ENCODE measurements at regions not wholly inside any gene's neighbourhood (a gene's known extent, or its start where the extent isn't known, plus 50 kb on each side); places are given as distances from the start of the nearest gene placed in this dataset.
"Not testable (repeated sequence)": the region's sequence is repeated elsewhere in the genome, so short reads cannot be mapped to it uniquely, and the experiment has no call there.

GRCh38 chr11:13782390-13783075 lies 114.1 kb downstream of the FAR1 start:
- Histone ChIP-seq H3K27me3 (ENCODE audit: low read depth) (peaks cover 3% of the 10 kb centered on the region; the same call in 1 of the 2 replicates), H3K9me3 (no peaks in the 10 kb centered on the region), H3K4me3 (no peak overlapping the region), H3K36me3 (replicated peaks) (no peaks in the 10 kb centered on the region), H3K4me1 (no peaks in the 10 kb centered on the region)
- in situ Hi-C loops (cut with MboI; ENCODE audit: low sequenced_read_pairs) = no loop called here
- no peak for DNase-seq (ENCODE audit: low spot score in 2 of 2)

GRCh38 chr11:13784441-13784840 lies 116.0 kb downstream of the FAR1 start:
- DNase-seq (ENCODE audit: low spot score in 2 of 2) = no peak
- no peak overlapping the region for H3K4me3 ChIP-seq
- in situ Hi-C loops (cut with MboI; ENCODE audit: low sequenced_read_pairs) = no loop called here
- H3K27me3 ChIP-seq (ENCODE audit: low read depth) = no peaks in the 10 kb centered on the region
- no peaks in the 10 kb centered on the region for H3K9me3 ChIP-seq
- H3K36me3 ChIP-seq (replicated peaks) = no peaks in the 10 kb centered on the region
- no peaks in the 10 kb centered on the region for H3K4me1 ChIP-seq

GRCh38 chr11:13784855-13785254 lies 116.4 kb downstream of the FAR1 start:
- Histone ChIP-seq H3K4me1 (no peaks in the 10 kb centered on the region), H3K27me3 (ENCODE audit: low read depth) (no peaks in the 10 kb centered on the region), H3K4me3 (no peak overlapping the region), H3K36me3 (replicated peaks) (no peaks in the 10 kb centered on the region), H3K9me3 (no peaks in the 10 kb centered on the region)
- in situ Hi-C loops (cut with MboI; ENCODE audit: low sequenced_read_pairs) = no loop called here
- no peak for DNase-seq (ENCODE audit: low spot score in 2 of 2)

- no peak overlapping the region for H3K4me3 ChIP-seq
- no peaks in the 10 kb centered on the region for H3K36me3 ChIP-seq (replicated peaks)
- no peaks in the 10 kb centered on the region for H3K27me3 ChIP-seq (ENCODE audit: low read depth)
- H3K9me3 ChIP-seq = no peaks in the 10 kb centered on the region
- DNase-seq (ENCODE audit: low spot score in 2 of 2) = no peak
- in situ Hi-C loops (cut with MboI; ENCODE audit: low sequenced_read_pairs) = no loop called here
- no peaks in the 10 kb centered on the region for H3K4me1 ChIP-seq
These were observed 118.2 kb downstream of the FAR1 start for GRCh38 chr11:13786688-13787087.

GRCh38 chr11:13797616-13798015 lies 129.1 kb downstream of the FAR1 start:
- in situ Hi-C loops (cut with MboI; ENCODE audit: low sequenced_read_pairs); H3K36me3 ChIP-seq (replicated peaks); H3K9me3 ChIP-seq; H3K4me3 ChIP-seq; H3K27me3 ChIP-seq (ENCODE audit: low read depth); H3K4me1 ChIP-seq; DNase-seq (ENCODE audit: low spot score in 2 of 2): not testable (repeated sequence)

GRCh38 chr11:13800901-13801300 lies 132.4 kb downstream of the FAR1 start:
- no peaks in the 10 kb centered on the region for H3K36me3 ChIP-seq (replicated peaks)
- no peaks in the 10 kb centered on the region for H3K4me1 ChIP-seq
- in situ Hi-C loops (cut with MboI; ENCODE audit: low sequenced_read_pairs) = no loop called here
- no peak for DNase-seq (ENCODE audit: low spot score in 2 of 2)
- H3K27me3 ChIP-seq (ENCODE audit: low read depth) = no peaks in the 10 kb centered on the region
- H3K9me3 ChIP-seq = no peaks in the 10 kb centered on the region
- no peak overlapping the region for H3K4me3 ChIP-seq

- H3K4me3 ChIP-seq = no peak overlapping the region
- H3K36me3 ChIP-seq (replicated peaks) = no peaks in the 10 kb centered on the region
- in situ Hi-C loops (cut with MboI; ENCODE audit: low sequenced_read_pairs) = no loop called here
- no peaks in the 10 kb centered on the region for H3K4me1 ChIP-seq
- no peaks in the 10 kb centered on the region for H3K27me3 ChIP-seq (ENCODE audit: low read depth)
- no peaks in the 10 kb centered on the region for H3K9me3 ChIP-seq
- no peak for DNase-seq (ENCODE audit: low spot score in 2 of 2)
These were observed 144.2 kb upstream of the SPON1 start for GRCh38 chr11:13818325-13818724.

- Histone ChIP-seq H3K9me3 (no peaks in the 10 kb centered on the region), H3K4me1 (no peaks in the 10 kb centered on the region), H3K4me3 (no peak overlapping the region), H3K27me3 (ENCODE audit: low read depth) (no peaks in the 10 kb centered on the region), H3K36me3 (replicated peaks) (no peaks in the 10 kb centered on the region)
- DNase-seq (ENCODE audit: low spot score in 2 of 2) = no peak
- in situ Hi-C loops (cut with MboI; ENCODE audit: low sequenced_read_pairs) = no loop called here
These were observed 135.8 kb upstream of the SPON1 start for GRCh38 chr11:13826505-13827278.

GRCh38 chr11:13831696-13832095 lies 130.8 kb upstream of the SPON1 start:
- H3K9me3 ChIP-seq = no peaks in the 10 kb centered on the region
- in situ Hi-C loops (cut with MboI; ENCODE audit: low sequenced_read_pairs) = no loop called here
- no peak for DNase-seq (ENCODE audit: low spot score in 2 of 2)
- no peaks in the 10 kb centered on the region for H3K4me1 ChIP-seq
- no peaks in the 10 kb centered on the region for H3K27me3 ChIP-seq (ENCODE audit: low read depth)
- no peak overlapping the region for H3K4me3 ChIP-seq
- H3K36me3 ChIP-seq (replicated peaks) = no peaks in the 10 kb centered on the region

GRCh38 chr11:13834463-13834862 lies 128.1 kb upstream of the SPON1 start:
- no peaks in the 10 kb centered on the region for H3K4me1 ChIP-seq
- no peaks in the 10 kb centered on the region for H3K9me3 ChIP-seq
- H3K27me3 ChIP-seq (ENCODE audit: low read depth) = no peaks in the 10 kb centered on the region
- H3K4me3 ChIP-seq = no peak overlapping the region
- in situ Hi-C loops (cut with MboI; ENCODE audit: low sequenced_read_pairs) = no loop called here
- DNase-seq (ENCODE audit: low spot score in 2 of 2) = peak in 1 of 2 experiments; percentile 51
- H3K36me3 ChIP-seq (replicated peaks) = no peaks in the 10 kb centered on the region

- Histone ChIP-seq H3K27me3 (ENCODE audit: low read depth) (no peaks in the 10 kb centered on the region), H3K4me3 (no peak overlapping the region), H3K4me1 (no peaks in the 10 kb centered on the region), H3K9me3 (no peaks in the 10 kb centered on the region), H3K36me3 (replicated peaks) (no peaks in the 10 kb centered on the region)
- DNase-seq (ENCODE audit: low spot score in 2 of 2) = no peak
- in situ Hi-C loops (cut with MboI; ENCODE audit: low sequenced_read_pairs) = no loop called here
These were observed 125.9 kb upstream of the SPON1 start for GRCh38 chr11:13836666-13837065.

- H3K27me3 ChIP-seq (ENCODE audit: low read depth) = no peaks in the 10 kb centered on the region
- H3K4me3 ChIP-seq = no peak overlapping the region
- no peaks in the 10 kb centered on the region for H3K36me3 ChIP-seq (replicated peaks)
- in situ Hi-C loops (cut with MboI; ENCODE audit: low sequenced_read_pairs) = no loop called here
- H3K4me1 ChIP-seq = no peaks in the 10 kb centered on the region
- no peak for DNase-seq (ENCODE audit: low spot score in 2 of 2)
- H3K9me3 ChIP-seq = no peaks in the 10 kb centered on the region
These were observed 125.2 kb upstream of the SPON1 start for GRCh38 chr11:13837286-13837685.

- no peaks in the 10 kb centered on the region for H3K36me3 ChIP-seq (replicated peaks)
- H3K27me3 ChIP-seq (ENCODE audit: low read depth) = no peaks in the 10 kb centered on the region
- DNase-seq (ENCODE audit: low spot score in 2 of 2) = no peak
- no peaks in the 10 kb centered on the region for H3K9me3 ChIP-seq
- H3K4me3 ChIP-seq = no peak overlapping the region
- no peaks in the 10 kb centered on the region for H3K4me1 ChIP-seq
- in situ Hi-C loops (cut with MboI; ENCODE audit: low sequenced_read_pairs) = no loop called here
These were observed 121.1 kb upstream of the SPON1 start for GRCh38 chr11:13841393-13841792.

GRCh38 chr11:13848031-13848430 lies 114.5 kb upstream of the SPON1 start:
- no peak for DNase-seq (ENCODE audit: low spot score in 2 of 2)
- in situ Hi-C loops (cut with MboI; ENCODE audit: low sequenced_read_pairs) = no loop called here
- Histone ChIP-seq H3K9me3 (no peaks in the 10 kb centered on the region), H3K4me3 (no peak overlapping the region), H3K27me3 (ENCODE audit: low read depth) (peaks cover 5% of the 10 kb centered on the region; the same call in 1 of the 2 replicates), H3K36me3 (replicated peaks) (no peaks in the 10 kb centered on the region), H3K4me1 (no peaks in the 10 kb centered on the region)

Data from HAP-1 (cell line).